Thyroid gland (tissue), 4 donors: ENCODE measurements at regions not wholly inside any gene's neighbourhood (a gene's known extent, or its start where the extent isn't known, plus 50 kb on each side); places are given as distances from the start of the nearest gene placed in this dataset.
"Not testable (repeated sequence)": the region's sequence is repeated elsewhere in the genome, so short reads cannot be mapped to it uniquely, and the experiment has no call there.

Experiments used
- POLR2A ChIP-seq, 2 donors: fragments of 450-650 bp; IDR thresholded peaks; one replicate each; pipeline ENCODE4 v1.6.1; 2017; ENCODE audit warnings: antibody characterized with exemption in 2 of 2, mild to moderate bottlenecking in 2 of 2, moderate library complexity in 1 of 2
- TF ChIP-seq, protein P1 (sequence below), 6 experiments: fragments of 200-600 bp in 3 of 6; fragments of 450-650 bp in 3 of 6; sonication (generic) in 3 of 6; IDR thresholded peaks; one replicate each; pipeline ENCODE4 v1.5.1; 2016 to 2019; ENCODE audit warnings: antibody characterized with exemption in 6 of 6, mild to moderate bottlenecking in 2 of 6, inconsistent platforms in 1 of 6, moderate library complexity in 1 of 6

DNA sequence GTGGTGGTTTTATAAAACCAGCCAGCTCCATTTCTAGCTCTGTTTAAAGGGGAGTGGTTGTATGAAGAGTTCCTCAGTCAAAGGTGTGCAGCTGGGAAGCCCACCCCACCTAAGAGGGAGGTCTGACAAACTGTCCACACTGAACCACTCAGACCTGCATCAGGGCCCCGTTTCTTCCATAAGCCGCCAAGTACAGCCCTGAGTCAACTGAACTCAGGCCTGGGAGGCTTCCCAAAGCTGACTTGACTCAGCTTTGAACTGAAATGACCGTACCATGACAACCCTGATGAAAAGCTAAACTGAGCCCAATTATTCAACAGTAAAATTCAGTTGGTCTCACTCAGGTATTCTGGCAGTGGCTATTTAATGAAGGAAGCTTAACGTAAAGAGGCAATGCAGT lies 4027.4 kb upstream of the TPTE start:
- not testable (repeated sequence) for TF ChIP-seq POLR2A (IDR thresholded peaks at IDR 0.05)
- TF ChIP-seq, protein P1, sequence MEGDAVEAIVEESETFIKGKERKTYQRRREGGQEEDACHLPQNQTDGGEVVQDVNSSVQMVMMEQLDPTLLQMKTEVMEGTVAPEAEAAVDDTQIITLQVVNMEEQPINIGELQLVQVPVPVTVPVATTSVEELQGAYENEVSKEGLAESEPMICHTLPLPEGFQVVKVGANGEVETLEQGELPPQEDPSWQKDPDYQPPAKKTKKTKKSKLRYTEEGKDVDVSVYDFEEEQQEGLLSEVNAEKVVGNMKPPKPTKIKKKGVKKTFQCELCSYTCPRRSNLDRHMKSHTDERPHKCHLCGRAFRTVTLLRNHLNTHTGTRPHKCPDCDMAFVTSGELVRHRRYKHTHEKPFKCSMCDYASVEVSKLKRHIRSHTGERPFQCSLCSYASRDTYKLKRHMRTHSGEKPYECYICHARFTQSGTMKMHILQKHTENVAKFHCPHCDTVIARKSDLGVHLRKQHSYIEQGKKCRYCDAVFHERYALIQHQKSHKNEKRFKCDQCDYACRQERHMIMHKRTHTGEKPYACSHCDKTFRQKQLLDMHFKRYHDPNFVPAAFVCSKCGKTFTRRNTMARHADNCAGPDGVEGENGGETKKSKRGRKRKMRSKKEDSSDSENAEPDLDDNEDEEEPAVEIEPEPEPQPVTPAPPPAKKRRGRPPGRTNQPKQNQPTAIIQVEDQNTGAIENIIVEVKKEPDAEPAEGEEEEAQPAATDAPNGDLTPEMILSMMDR (IDR thresholded peaks at IDR 0.05), result not testable (repeated sequence)
